ENCODE measurements at regions not wholly inside any gene's neighbourhood (a gene's known extent, or its start where the extent isn't known, plus 50 kb on each side); places are given as distances from the start of the nearest gene placed in this dataset.

GRCh38 chr4:147307896-147308674, 172.8 kb upstream of the EDNRA start:
- no peak for TF ChIP-seq CTCF (optimal IDR thresholded peaks at IDR 0.05 in 1 of 3, IDR thresholded peaks at IDR 0.05 in 1 of 3, conservative IDR thresholded peaks at IDR 0.05 in 1 of 3; ENCODE audit: extremely low read depth in 1 of 3, insufficient read depth in 2 of 3, low read length in 3 of 3)
- no peak for TF ChIP-seq EZH2 (IDR thresholded peaks at IDR 0.05; ENCODE audit: low read length)
